NCI-H1694 (cell line): ENCODE measurements at regions not wholly inside any gene's neighbourhood (a gene's known extent, or its start where the extent isn't known, plus 50 kb on each side); places are given as distances from the start of the nearest gene placed in this dataset.

ENCODE experiments used
- DNase-seq: peaks from one replicate; lab custom pipeline; 2025; lab: John Stamatoyannopoulos, UW

DNA sequence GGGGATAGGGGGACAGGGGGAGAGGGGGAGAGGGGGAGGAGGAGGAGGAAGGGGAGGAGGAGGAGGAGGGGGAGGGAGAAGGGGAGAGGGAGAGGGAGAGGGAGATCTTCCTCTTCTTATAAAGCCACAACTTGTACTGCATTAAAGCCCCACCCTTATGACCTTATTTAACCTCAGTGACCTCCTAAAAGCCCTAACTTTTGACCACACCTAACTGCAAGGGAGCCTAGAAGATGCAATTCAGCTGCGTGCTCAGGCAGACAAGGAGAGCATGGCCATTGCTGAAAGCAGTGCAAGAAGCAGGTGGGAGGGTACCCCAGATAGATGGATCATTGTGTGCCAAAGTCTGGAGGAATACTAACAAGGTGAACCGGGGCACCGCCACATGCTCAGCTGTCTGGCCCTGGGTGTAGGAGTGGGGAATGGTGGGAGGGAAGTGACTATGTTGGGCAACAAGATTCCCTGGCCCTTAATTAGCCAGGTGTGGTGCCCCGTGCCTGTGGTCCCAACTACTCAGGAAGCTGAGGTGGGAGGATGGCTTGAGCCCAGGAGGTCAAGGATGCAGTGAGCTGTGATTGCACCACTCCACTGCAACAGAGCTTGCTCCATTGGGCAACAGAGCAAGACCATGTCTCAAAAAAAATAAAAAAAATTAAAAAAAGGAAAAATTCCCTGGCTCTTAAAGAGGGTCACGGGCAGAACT, 125.4 kb upstream of the BOD1 start:
- no peak for DNase-seq

DNA sequence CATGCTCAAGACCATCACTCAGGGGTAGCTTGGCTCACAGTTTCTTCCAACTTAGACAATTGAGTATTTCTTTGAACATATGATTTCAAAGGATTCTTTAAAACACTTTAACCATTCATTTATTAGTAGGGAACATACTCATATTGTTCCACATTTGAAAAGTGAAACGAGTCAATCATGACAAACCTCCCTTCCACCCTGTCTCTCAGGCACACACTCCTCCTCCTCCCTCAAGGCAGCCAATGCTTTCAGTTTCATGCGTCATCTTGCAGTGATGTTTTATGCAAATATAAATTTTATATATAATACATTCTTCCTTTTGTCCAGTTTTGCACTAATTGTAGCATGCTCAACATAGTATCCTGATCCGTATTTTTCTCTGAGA, 126.0 kb upstream of the BOD1 start:
- DNase-seq = no peak

DNA sequence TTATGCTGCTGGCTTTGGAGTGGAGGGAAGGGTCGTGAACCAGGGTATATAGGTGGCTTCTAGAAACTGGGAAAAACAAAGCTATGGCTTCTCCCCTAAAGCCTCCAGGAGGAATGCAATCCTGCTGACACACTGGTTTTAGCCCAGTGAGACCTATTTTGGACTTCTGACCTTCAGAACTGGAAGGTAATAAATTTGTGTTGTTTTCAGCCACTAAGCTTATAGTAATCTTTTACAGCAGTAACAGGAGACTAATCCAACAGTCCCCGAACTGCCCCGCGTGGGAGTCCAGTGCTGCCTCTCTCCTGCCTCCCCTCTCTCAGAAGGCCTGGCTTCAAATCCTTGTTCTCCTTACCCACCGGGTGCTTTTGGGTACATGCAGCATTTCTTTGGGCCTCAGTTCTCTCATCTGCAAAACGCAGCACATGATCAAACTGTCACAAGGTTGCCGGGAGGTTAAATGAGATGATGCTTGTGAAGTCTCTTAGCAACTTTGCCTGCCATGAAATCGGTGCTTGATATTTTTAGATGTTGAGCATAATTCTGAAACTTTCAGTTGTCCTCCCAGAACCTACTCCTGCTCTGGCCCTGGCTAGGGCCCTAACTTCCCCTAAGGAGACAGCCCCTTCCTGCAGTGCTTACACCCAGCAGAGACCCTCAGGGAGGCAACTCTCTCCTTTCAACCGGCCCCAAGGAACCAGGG, 127.3 kb upstream of the BOD1 start:
- no peak for DNase-seq

DNA sequence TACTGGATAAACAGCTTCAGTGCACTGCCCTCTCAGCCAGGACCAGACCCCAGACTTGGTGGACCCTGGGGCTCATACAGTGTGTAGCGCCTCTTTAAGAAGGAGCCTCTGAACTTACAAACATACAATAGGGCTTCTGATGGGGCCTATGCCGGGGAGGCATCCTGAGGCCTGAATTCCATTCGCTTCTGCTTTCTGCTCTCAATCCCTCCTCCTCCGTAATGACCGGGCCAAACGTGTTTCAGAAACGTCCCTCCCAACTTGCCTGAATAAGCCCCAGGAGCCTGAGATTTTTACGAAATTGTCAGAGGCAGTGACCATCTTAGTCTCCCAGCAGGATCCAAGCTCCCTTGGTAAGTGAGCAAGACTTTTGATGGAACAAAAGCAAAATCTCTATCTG, 128.1 kb upstream of the BOD1 start:
- no peak for DNase-seq

DNA sequence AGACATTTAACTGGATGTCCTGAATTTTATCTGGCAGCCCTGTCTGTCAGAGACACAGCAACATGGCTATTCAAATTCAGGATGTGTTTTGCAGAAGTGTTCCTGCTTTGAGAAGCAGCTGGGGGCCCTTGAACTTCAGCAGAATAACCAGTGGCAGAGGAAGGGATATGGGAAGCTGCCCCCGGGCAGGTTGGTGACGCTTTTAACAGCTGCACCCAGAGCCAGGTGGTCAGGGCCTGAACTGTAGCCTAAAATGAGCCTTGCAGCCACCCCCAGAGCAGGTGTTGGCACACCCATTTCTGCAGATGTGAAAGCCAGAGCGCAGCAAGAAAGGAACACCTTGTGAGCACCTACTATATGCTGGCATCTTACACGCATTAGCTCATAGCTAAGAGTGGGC, 128.7 kb upstream of the BOD1 start:
- DNase-seq = no peak

DNA sequence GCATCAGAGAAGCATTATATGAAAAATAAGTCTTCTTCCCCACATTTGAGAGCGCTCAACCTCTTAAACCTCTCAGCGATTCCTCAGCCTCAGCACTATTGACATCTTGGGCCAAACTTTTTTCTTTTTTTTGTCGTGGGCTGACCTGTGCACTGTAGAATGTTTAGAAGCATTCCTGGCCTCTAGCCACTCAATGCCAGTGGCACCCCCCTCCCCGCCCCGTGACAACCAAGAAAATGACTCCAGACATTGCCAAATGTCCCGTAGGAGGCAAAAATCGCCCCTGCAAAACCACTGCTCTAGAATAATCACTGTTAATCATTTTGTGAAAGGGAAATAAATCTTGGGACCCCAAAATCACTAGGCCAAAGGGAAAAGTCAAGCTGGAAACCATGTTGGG, 129.1 kb upstream of the BOD1 start:
- no peak for DNase-seq

DNA sequence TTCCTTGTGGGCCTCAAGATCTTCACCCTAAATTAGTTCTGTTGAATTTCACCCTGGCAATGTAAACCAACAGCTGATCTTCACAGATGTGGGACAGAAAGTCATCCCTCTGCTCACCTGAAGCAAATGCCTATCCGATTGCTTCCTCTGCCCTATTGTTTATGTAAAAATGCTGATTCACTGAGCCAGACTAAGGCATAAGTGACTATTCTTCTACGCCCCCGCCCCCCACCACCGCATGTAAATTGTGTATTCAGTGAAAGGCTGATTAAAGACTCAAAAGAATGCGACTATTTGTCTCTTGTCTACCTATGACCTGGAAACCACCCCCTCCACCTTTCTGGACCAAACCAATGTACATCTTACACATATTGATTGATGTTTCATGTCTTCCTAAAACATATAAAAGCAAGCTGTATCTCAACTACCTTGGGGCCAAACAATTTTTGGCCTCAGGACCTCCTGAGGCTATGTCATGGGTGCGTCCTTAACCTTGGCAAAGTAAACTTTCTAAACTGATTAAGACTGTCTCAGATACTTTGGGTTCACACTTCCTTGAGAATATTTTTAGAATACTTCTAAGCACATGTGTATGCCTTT, 129.7 kb upstream of the BOD1 start:
- DNase-seq = no peak

DNA sequence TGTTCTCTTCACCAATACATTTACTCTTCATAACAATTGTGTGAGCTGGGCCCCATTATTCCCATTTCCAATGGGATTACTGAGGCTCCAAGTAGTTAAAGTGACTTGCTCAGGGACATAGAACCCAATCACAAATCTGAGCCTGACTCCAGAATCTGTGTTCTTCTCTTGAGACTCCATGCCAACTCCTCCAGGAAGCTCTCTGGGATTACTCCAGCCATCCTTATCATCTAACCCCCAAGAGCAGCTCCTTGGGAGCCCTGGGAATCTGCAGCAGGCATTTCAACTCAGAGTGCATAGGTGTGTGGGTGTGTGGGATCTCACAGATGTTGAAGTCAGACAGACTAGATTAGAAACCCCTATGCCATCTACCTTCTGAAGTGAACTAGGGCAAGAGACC, 131.4 kb upstream of the BOD1 start:
- DNase-seq = no peak

DNA sequence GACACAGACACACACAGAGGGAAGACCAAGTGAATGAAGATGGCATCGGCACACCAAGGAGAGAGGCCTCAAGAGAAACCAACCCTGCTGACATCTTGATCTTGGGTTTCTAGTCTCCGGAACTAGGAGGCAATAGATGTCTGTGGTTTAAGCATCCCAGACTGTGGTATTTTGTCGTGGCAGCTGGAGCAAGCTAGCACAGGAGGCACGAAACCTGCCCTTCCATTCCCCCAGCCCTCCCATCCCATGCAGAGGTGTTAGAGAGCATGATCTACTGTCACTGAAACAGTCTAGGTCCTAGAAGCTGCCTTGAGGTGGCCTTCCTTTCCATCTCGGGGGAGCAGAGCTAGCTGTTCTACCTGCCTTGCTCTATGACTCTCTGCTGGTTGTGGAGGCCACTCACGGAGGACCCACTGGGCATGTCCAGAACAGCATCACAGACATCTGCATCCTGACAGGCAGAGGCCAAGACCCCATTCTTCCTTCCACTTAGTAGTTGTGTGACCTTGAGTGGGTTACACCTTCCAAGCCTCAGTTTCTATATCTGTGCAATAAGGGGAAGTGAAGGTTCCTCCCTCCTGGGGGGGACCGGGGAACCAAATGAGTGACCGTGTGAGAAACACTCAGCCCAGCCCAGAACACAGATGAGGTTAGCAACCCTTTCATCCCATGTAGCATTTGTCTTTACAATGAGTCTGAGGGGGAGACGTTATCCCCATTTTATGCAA, 134.3 kb upstream of the BOD1 start:
- no peak for DNase-seq

DNA sequence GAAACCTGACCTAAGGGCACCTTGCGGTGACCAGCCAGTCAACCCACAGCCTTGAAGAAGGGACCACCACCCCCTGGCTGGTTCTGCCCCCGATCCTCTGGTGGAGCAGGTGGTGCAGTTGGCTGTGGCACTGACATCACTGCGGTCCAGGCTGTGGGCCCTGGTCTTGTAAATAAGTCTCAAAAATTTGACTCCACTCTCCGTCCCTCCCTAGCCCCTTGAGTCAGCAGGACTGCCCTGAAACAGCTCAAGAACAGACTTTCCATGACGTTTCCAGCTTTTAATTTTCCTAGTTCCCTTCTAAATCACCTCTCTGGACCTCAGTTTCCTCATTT, 134.8 kb upstream of the BOD1 start:
- no peak for DNase-seq

DNA sequence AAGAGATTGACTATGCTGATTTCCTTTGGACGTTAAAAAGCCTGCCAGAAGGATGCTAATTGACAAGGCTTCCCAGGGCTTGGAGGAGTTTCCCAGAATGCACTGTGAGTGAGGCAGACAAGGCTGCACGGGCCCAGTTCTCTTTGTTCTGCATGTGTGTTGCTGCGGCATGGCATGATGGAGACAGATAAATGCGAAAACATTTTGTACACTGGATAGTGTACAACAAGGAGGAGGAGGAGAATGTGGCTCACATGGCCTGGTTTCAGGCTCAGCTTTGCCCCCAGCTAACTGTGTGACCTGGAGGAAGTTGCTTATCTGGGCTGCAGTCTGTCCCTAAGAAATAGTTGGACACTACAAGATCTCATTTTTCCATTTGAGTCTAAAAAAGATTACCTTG, 135.5 kb upstream of the CPEB4 start:
- no peak for DNase-seq

DNA sequence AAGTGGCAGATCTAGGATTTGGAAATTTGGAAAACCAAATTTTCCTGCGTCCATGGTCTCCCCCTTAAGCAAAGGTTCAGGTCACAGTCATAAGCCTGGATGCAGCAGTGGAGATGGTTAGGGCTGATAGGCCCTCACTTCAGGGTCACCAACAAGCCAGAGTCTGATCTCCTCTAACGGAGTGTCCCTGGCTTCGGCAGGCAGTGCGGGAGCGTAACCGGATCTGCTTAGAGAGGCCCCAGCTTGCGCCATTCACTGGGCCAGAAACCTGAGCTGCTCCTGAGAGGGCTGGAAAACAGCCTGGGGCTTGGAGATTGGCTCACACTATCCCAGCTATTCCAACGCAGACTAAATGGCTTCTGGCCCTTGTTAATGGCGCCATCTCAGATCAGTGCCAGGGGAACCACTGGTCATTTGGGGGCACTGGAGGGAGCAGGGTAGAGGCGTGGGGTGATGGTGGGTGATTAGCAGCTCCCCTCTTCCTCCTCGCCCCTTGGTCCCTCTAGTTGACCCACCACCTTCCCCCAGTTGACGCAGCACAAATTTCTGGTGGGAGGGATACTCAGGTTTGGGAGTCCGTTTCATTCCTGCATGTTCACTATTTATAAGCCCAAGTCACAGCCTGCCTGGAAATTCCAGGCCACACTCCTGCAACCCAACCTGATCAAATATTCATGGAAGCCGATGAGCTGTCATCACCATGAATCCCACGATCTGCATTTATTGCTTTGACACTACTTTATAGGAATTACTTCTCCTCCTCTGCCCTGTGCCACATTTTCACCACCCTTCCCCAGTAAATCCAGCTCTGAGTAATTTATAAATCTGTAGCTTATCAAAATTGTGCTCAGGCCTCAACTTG, 134.6 kb upstream of the CPEB4 start:
- no peak for DNase-seq

DNA sequence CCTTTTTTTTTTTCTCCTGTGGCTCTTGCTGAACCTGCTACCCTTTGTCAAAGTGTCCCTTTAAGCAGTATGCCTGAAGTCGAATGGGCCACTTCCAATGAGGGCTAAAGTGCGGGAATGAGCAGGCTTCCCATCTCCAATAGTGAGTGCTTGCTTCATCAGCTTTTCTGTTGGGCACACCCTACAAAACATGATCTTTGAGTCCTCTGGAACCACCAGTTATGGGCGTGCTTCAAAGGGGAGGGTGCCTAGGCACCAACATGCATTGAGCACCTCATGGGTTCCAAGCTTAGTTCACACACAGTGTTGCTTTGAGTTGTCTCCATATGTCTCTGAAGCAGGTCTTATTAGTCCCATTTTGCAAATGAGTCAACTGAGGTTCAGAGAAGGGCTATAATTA, 132.8 kb upstream of the CPEB4 start:
- no peak for DNase-seq

DNA sequence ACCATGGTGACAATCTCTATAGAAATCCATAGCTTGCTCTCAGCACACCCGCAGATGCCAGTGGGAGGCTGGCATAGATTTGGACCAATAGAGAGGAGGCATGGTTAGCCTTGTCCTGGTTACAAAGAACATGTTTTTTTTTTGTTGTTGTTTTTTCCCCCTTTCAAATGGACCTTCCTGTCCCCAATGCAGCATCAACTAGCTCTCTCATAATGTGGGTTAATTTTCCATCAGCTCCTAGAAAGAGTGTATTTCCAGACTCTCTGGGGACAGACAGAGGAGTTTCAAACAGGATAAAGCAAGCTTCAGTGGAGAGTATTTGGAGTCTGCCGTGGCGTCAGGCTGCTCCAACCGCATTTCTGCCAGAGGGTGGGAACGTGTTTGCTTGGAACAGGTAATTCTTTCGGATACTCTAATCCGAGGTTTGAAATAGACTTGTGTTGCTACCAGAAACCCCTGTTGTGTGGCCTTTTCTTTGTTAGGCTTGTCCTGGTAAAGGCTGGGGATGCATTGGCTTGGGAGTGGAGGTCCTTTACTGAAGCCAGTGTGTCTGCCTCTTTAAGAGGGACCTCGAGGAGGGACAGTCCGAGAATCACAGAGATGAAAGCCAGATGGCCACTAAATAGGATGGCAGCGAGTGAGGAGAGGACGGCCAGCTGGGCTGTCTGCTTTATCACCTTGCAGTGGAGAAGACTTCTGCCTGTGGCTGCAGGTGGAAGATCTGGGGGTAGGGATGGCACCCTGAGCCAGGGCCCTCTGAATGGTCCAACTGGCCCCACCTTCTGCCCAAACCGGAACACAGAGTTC, 130.5 kb upstream of the CPEB4 start:
- no peak for DNase-seq

DNA sequence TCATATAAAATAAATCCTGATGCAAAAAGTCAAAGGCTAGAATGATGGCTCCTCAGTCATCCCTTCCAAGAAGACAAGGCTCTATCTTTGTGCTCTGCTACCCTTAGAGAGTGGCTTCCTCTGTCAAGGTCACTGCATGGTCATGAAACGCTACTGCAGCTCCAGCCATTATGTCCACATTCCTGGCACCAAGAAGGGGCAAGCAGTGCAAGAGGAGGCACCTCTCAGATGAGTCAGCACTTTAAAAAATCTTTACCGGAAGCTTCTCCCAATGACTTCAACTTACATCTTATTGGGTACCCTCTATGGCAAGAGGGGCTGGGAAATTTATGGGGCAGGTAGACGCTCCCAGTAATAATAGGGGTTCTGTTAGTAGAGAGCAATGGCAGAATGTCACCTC, 129.5 kb upstream of the CPEB4 start:
- no peak for DNase-seq

DNA sequence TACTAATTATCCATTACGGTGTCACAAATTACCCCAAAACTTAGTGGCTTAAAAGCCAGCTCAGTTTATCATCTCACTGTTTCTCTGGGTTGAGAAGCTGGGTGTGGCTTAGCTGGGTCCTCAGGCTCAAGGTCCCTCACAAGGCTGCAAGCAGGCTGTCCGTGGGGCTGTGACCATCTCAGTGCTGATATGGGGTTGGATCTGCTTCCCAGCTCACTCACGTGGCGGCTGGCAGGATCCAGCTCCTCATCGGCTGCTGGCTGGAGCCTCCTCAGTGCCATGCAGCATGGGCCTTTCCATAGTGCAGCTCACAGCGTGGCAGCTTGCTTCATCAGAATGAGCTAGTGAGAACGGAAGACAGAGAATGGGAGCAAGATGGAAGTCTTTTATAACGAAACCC, 128.5 kb upstream of the CPEB4 start:
- DNase-seq = no peak

DNA sequence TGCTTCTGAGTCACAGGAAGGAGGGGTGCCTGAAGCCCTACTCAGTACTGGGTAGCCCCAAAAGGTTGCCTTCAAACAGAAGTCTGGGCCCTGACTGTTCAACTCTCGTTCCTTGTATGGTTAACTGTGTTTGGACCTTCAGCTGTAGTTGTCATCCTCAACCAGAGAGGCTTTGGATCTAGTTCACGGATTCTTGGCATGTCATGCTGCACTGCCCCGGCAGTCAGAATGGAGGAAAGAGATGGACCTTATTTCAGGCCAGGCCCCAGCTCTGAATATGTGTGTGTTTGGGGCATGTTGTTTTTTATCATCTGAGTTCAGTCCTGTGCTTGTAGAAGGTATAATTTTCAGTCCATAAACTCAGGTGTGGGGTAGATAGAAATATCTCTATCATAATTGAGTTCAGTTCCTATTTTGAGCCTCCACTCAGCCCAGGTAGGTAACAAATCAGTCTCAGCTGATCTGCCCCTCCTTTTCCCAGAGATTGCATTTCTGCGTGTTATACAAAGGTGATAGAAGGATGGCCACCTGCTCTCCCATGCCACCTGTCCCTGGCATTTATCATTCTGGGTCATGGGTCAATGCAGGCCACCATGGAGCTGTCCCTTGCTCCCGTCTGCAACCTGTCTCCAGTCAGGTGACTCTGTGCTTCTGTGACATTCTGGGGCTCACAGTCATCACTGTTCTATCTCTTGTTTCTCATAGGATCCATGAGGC, 127.5 kb upstream of the CPEB4 start:
- DNase-seq = no peak

DNA sequence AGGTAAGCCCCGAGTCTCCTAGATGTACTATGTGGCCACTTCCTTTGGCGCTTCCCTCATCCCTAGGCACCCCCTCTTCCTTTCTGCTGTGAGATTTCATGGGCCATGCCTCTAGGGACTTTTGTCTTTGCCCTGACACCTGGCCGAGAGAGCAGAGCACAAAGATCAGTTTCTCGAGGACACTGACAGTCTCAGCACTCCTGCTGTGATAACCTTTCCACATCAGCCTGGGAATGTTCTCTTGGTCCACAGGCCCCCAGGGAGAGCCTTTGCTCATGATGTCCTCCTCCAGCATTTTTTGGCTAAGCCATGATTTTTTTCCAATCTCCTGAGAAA, 127.0 kb upstream of the CPEB4 start:
- no peak for DNase-seq

DNA sequence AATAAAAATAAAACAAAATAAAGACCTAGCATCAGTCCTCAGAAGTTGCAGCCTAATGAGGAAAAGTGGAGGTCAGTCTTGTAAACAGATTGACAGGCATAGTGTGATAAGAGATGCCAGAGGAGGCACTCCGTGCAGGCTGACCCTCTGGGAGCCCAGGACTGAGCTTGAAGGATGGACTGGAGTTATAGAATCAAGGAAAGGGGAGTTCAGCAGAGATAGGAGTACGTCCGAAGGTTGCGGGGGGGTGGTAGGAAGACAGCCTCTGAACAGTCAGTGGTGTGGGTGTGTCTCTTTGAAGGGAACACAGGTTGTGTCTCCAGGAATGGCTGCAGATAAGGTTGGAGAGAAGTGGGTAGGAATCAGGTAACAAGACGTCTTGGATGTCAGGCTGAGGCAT, 126.1 kb upstream of the CPEB4 start:
- no peak for DNase-seq

DNA sequence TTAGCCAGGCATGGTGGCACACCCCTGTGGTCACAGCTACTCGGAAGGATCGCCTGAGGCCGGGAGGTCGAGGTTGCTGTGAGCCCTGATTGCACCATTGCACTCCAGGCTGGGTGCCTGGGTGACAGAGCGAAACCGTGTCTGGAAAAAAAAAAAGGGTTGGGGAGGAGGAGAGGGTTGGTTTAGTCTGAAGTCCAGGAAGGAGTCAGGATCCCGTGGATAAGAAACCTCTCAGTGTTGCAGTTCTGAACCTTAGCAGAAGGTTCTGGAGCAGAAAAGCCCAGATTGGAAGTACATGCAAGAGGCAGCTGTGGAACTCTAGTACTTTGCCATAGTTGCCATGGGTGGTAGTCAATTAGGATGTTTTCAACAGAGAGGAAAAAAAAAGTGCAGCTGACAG, 125.2 kb upstream of the CPEB4 start:
- DNase-seq = no peak

DNA sequence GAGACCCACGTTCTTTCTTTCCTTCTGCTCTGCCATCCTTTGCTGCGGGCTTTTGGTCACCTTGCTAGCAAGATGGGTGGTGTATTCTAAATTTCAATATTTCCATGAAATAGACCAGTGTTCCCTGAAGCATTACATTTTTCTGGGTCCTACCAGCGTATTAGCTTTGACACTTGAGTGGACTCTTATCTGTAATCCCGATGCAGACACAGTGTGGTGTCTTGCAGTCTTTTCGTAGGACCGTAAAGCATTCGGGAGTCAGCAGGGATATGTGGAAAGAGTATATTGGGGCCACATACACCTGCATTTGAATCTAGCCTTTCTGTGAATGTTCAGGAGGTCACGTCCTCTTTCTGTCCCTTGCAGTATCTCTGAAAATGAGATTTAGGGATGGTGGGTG, 124.7 kb upstream of the CPEB4 start:
- no peak for DNase-seq
